ELF-1 (cell line): ENCODE measurements at regions not wholly inside any gene's neighbourhood (a gene's known extent, or its start where the extent isn't known, plus 50 kb on each side); places are given as distances from the start of the nearest gene placed in this dataset.
A peak's percentile ranks its signal among the peaks of the same experiment; 100 is the strongest.
"Not testable (repeated sequence)": the region's sequence is repeated elsewhere in the genome, so short reads cannot be mapped to it uniquely, and the experiment has no call there.

Experiments used
- DNase-seq: peaks from one replicate; pipeline ENCODE4 v3.0.0-alpha.2; 2016; ENCODE audit warnings: low read depth, low spot score

GRCh38 chrX:123788193-123788592 is 55.3 kb upstream of the THOC2 start:
- peak; percentile 32 for DNase-seq

- no peak for DNase-seq
These were observed 55.9 kb upstream of the THOC2 start for GRCh38 chrX:123788744-123789143.

- no peak for DNase-seq
These were observed 62.1 kb upstream of the XIAP start for GRCh38 chrX:123797543-123798447.

- DNase-seq: peak; percentile 32
These were observed 61.0 kb upstream of the XIAP start for GRCh38 chrX:123798706-123799430.

GRCh38 chrX:123801901-123802300 is 58.0 kb upstream of the XIAP start:
- no peak for DNase-seq

- DNase-seq: peak; percentile 59
These were observed 56.4 kb upstream of the XIAP start for GRCh38 chrX:123803331-123803983.

- DNase-seq: not testable (repeated sequence)
These were observed 55.9 kb upstream of the XIAP start for GRCh38 chrX:123803984-123804365.

GRCh38 chrX:123807835-123808416 is 51.9 kb upstream of the XIAP start:
- DNase-seq: no peak

- DNase-seq: no peak
These were observed 49.9 kb upstream of the XIAP start for GRCh38 chrX:123809854-123810375.
